ENCODE measurements at regions not wholly inside any gene's neighbourhood (a gene's known extent, or its start where the extent isn't known, plus 50 kb on each side); places are given as distances from the start of the nearest gene placed in this dataset.

GRCh38 chr2:208545403-208546042 is 138.9 kb downstream of the PTH2R start:
- no peaks in the 10 kb centered on the region for H3K4me1 ChIP-seq (ENCODE audit: control insufficient read depth in 2 of 2, insufficient read depth in 2 of 2, low read length in 2 of 2)

GRCh38 chr2:208546107-208546506 is 139.5 kb downstream of the PTH2R start:
- no peaks in the 10 kb centered on the region for H3K36me3 ChIP-seq (ENCODE audit: control insufficient read depth in 2 of 3, insufficient read depth in 3 of 3, low read length in 3 of 3)
- no peak overlapping the region for H3K27ac ChIP-seq (ENCODE audit: low read depth, low read length)
- peaks cover 0 to 9% (median 0%) of the 10 kb centered on the region in 5 donors for H3K27me3 Mint-ChIP-seq
- no peak for ATAC-seq
- H3K27ac Mint-ChIP-seq = no peak overlapping the region
- intact Hi-C loops (cut with micrococcal nuclease) = no loop called here
- H3K9me3 ChIP-seq (ENCODE audit: control insufficient read depth in 2 of 3, low read length in 3 of 3) = no peaks in the 10 kb centered on the region
- no peak for DNase-seq
- no peaks in the 10 kb centered on the region for H3K4me1 ChIP-seq (ENCODE audit: control insufficient read depth in 2 of 2, insufficient read depth in 2 of 2, low read length in 2 of 2)
- no peak overlapping the region for H3K4me3 Mint-ChIP-seq
- H3K4me3 ChIP-seq (ENCODE audit: low read length) = no peak overlapping the region
- POLR2A ChIA-PET = no interaction called here
- H3K4me1 Mint-ChIP-seq = no peaks in the 10 kb centered on the region
- peaks cover 0 to 4% (median 0%) of the 10 kb centered on the region in 11 donors for H3K9me3 Mint-ChIP-seq
- CTCF ChIA-PET = no interaction called here
- no peaks in the 10 kb centered on the region for H3K36me3 Mint-ChIP-seq
- no peaks in the 10 kb centered on the region for H3K27me3 ChIP-seq (ENCODE audit: control insufficient read depth in 2 of 2, insufficient read depth in 2 of 2, low read length in 2 of 2)

More at GRCh38 chr2:208545403-208546042, 138.9 kb downstream of the PTH2R start:
- peaks cover 0 to 9% (median 0%) of the 10 kb centered on the region in 5 donors for H3K27me3 Mint-ChIP-seq
- POLR2A ChIA-PET = no interaction called here
- H3K4me3 Mint-ChIP-seq = no peak overlapping the region
- no peak overlapping the region for H3K4me3 ChIP-seq (ENCODE audit: low read length)
- H3K27ac ChIP-seq (ENCODE audit: low read depth, low read length) = no peak overlapping the region
- DNase-seq (no peak), ATAC-seq (no peak)
- H3K36me3 Mint-ChIP-seq = no peaks in the 10 kb centered on the region
- no peaks in the 10 kb centered on the region for H3K9me3 ChIP-seq (ENCODE audit: control insufficient read depth in 2 of 3, low read length in 3 of 3)
- CTCF ChIA-PET = no interaction called here
- H3K4me1 Mint-ChIP-seq = no peaks in the 10 kb centered on the region
- no peaks in the 10 kb centered on the region for H3K27me3 ChIP-seq (ENCODE audit: control insufficient read depth in 2 of 2, insufficient read depth in 2 of 2, low read length in 2 of 2)
- H3K9me3 Mint-ChIP-seq = peaks cover 0 to 4% (median 0%) of the 10 kb centered on the region in 11 donors
- H3K27ac Mint-ChIP-seq = no peak overlapping the region
- intact Hi-C loops (cut with micrococcal nuclease) = no loop called here
- H3K36me3 ChIP-seq (ENCODE audit: control insufficient read depth in 2 of 3, insufficient read depth in 3 of 3, low read length in 3 of 3) = no peaks in the 10 kb centered on the region

- Mint-ChIP-seq H3K9me3 (peaks cover 0 to 11% (median 1%) of the 10 kb centered on the region in 11 donors), H3K36me3 (no peaks in the 10 kb centered on the region), H3K27me3 (peaks cover 0 to 9% (median 0%) of the 10 kb centered on the region in 5 donors), H3K4me3 (no peak overlapping the region), H3K4me1 (no peaks in the 10 kb centered on the region), H3K27ac (no peak overlapping the region)
- Histone ChIP-seq H3K4me1 (ENCODE audit: control insufficient read depth in 2 of 2, insufficient read depth in 2 of 2, low read length in 2 of 2) (no peaks in the 10 kb centered on the region), H3K27me3 (ENCODE audit: control insufficient read depth in 2 of 2, insufficient read depth in 2 of 2, low read length in 2 of 2) (no peaks in the 10 kb centered on the region), H3K9me3 (ENCODE audit: control insufficient read depth in 2 of 3, low read length in 3 of 3) (no peaks in the 10 kb centered on the region), H3K4me3 (ENCODE audit: low read length) (no peak overlapping the region), H3K36me3 (ENCODE audit: control insufficient read depth in 2 of 3, insufficient read depth in 3 of 3, low read length in 3 of 3) (no peaks in the 10 kb centered on the region), H3K27ac (ENCODE audit: low read depth, low read length) (no peak overlapping the region)
- ChIA-PET CTCF (no interaction called here), POLR2A (no interaction called here)
- intact Hi-C loops (cut with micrococcal nuclease) = no loop called here
- ATAC-seq (no peak), DNase-seq (no peak)
Measured at GRCh38 chr2:208546860-208547650, 140.5 kb downstream of the PTH2R start.

- no peaks in the 10 kb centered on the region for H3K36me3 ChIP-seq (ENCODE audit: control insufficient read depth in 2 of 3, insufficient read depth in 3 of 3, low read length in 3 of 3)
- no peaks in the 10 kb centered on the region for H3K4me1 ChIP-seq (ENCODE audit: control insufficient read depth in 2 of 2, insufficient read depth in 2 of 2, low read length in 2 of 2)
- Mint-ChIP-seq H3K4me1 (no peaks in the 10 kb centered on the region), H3K9me3 (peaks cover 0 to 11% (median 0%) of the 10 kb centered on the region in 11 donors), H3K4me3 (no peak overlapping the region), H3K27me3 (peaks cover 0 to 9% (median 0%) of the 10 kb centered on the region in 5 donors), H3K27ac (no peak overlapping the region), H3K36me3 (no peaks in the 10 kb centered on the region)
- intact Hi-C loops (cut with micrococcal nuclease) = no loop called here
- H3K27ac ChIP-seq (ENCODE audit: low read depth, low read length) = no peak overlapping the region
- POLR2A ChIA-PET = no interaction called here
- CTCF ChIA-PET = no interaction called here
- no peak for DNase-seq
- no peaks in the 10 kb centered on the region for H3K27me3 ChIP-seq (ENCODE audit: control insufficient read depth in 2 of 2, insufficient read depth in 2 of 2, low read length in 2 of 2)
- ATAC-seq = no peak
- H3K4me3 ChIP-seq (ENCODE audit: low read length) = no peak overlapping the region
- H3K9me3 ChIP-seq (ENCODE audit: control insufficient read depth in 2 of 3, low read length in 3 of 3) = no peaks in the 10 kb centered on the region
Measured at GRCh38 chr2:208548700-208549099, 142.1 kb downstream of the PTH2R start.

- Histone ChIP-seq H3K27me3 (ENCODE audit: control insufficient read depth in 2 of 2, insufficient read depth in 2 of 2, low read length in 2 of 2) (no peaks in the 10 kb centered on the region), H3K9me3 (ENCODE audit: control insufficient read depth in 2 of 3, low read length in 3 of 3) (no peaks in the 10 kb centered on the region), H3K36me3 (ENCODE audit: control insufficient read depth in 2 of 3, insufficient read depth in 3 of 3, low read length in 3 of 3) (no peaks in the 10 kb centered on the region), H3K4me3 (ENCODE audit: low read length) (no peak overlapping the region), H3K4me1 (ENCODE audit: control insufficient read depth in 2 of 2, insufficient read depth in 2 of 2, low read length in 2 of 2) (no peaks in the 10 kb centered on the region), H3K27ac (ENCODE audit: low read depth, low read length) (no peak overlapping the region)
- ChIA-PET CTCF (no interaction called here), POLR2A (no interaction called here)
- Mint-ChIP-seq H3K36me3 (no peaks in the 10 kb centered on the region), H3K27ac (no peak overlapping the region), H3K9me3 (peaks cover 0 to 11% (median 0%) of the 10 kb centered on the region in 11 donors), H3K27me3 (peaks cover 0 to 5% (median 0%) of the 10 kb centered on the region in 5 donors), H3K4me1 (no peaks in the 10 kb centered on the region), H3K4me3 (no peak overlapping the region)
- intact Hi-C loops (cut with micrococcal nuclease) = no loop called here
- no peak for DNase-seq
- no peak for ATAC-seq
Measured at GRCh38 chr2:208549546-208550158, 143.1 kb downstream of the PTH2R start.

- H3K27ac ChIP-seq (ENCODE audit: low read depth, low read length) = no peak overlapping the region
- Mint-ChIP-seq H3K36me3 (no peaks in the 10 kb centered on the region), H3K9me3 (peaks cover 0 to 11% (median 2%) of the 10 kb centered on the region in 11 donors), H3K4me1 (no peaks in the 10 kb centered on the region), H3K27ac (peak overlapping the region in 1 of 9 donors; percentile 36), H3K27me3 (no peaks in the 10 kb centered on the region), H3K4me3 (no peak overlapping the region)
- no peaks in the 10 kb centered on the region for H3K36me3 ChIP-seq (ENCODE audit: control insufficient read depth in 2 of 3, insufficient read depth in 3 of 3, low read length in 3 of 3)
- H3K4me1 ChIP-seq (ENCODE audit: control insufficient read depth in 2 of 2, insufficient read depth in 2 of 2, low read length in 2 of 2) = no peaks in the 10 kb centered on the region
- ChIA-PET POLR2A (no interaction called here), CTCF (no interaction called here)
- no peaks in the 10 kb centered on the region for H3K9me3 ChIP-seq (ENCODE audit: control insufficient read depth in 2 of 3, low read length in 3 of 3)
- intact Hi-C loops (cut with micrococcal nuclease) = no loop called here
- no peak for DNase-seq
- H3K4me3 ChIP-seq (ENCODE audit: low read length) = no peak overlapping the region
- no peaks in the 10 kb centered on the region for H3K27me3 ChIP-seq (ENCODE audit: control insufficient read depth in 2 of 2, insufficient read depth in 2 of 2, low read length in 2 of 2)
- ATAC-seq = no peak
Measured at GRCh38 chr2:208552943-208553342, 146.4 kb downstream of the PTH2R start.

Measured in naive thymus-derived CD4-positive, alpha-beta T cell (primary cell).